Natural killer cell treated with Interleukin-12 subunit alpha and Interleukin-12 subunit beta and Interleukin-15 and Interleukin-18, amount 100 ng/mL, for 72 hours (primary cell): ENCODE measurements at regions not wholly inside any gene's neighbourhood (a gene's known extent, or its start where the extent isn't known, plus 50 kb on each side); places are given as distances from the start of the nearest gene placed in this dataset.
"Not testable (repeated sequence)": the region's sequence is repeated elsewhere in the genome, so short reads cannot be mapped to it uniquely, and the experiment has no call there.

Experiments
- ATAC-seq, 2 donors: fragments of 150-1000 bp; cut with Tn5 transposase in 1 of 2; sonication (Bioruptor Pico), chemical (Tn5 transposase) in 1 of 2; 2 replicates each; pipeline ENCODE4 v1.10.0; 2021
- DNase-seq: peaks from one replicate; pipeline ENCODE4 v3.0.0; 2022; ENCODE audit warnings: low spot score
- H3K27ac Mint-ChIP-seq, 2 donors: 1 replicate in 1 of 2; 2 replicates in 1 of 2; pipeline ENCODE4 v1.8.0; 2022; ENCODE audit warnings: mixed read lengths in 2 of 2, mild to moderate bottlenecking in 1 of 2, moderate library complexity in 1 of 2
- H3K27me3 Mint-ChIP-seq, 2 donors: 1 replicate in 1 of 2; 2 replicates in 1 of 2; pipeline ENCODE4 v1.8.0; 2022; ENCODE audit warnings: mixed read lengths in 2 of 2
- H3K36me3 Mint-ChIP-seq: one replicate; pipeline ENCODE4 v1.8.0; 2022; ENCODE audit warnings: mixed read lengths
- H3K4me1 Mint-ChIP-seq, 2 donors: 1 replicate in 1 of 2; 2 replicates in 1 of 2; pipeline ENCODE4 v1.8.0; 2022; ENCODE audit warnings: low read depth in 2 of 2, mixed read lengths in 2 of 2, mild to moderate bottlenecking in 1 of 2
- H3K4me3 Mint-ChIP-seq: one replicate; pipeline ENCODE4 v1.8.0; 2022; ENCODE audit warnings: mixed read lengths
- H3K9me3 Mint-ChIP-seq: 2 replicates; pipeline ENCODE4 v1.8.0; 2022; ENCODE audit warnings: mixed read lengths

DNA sequence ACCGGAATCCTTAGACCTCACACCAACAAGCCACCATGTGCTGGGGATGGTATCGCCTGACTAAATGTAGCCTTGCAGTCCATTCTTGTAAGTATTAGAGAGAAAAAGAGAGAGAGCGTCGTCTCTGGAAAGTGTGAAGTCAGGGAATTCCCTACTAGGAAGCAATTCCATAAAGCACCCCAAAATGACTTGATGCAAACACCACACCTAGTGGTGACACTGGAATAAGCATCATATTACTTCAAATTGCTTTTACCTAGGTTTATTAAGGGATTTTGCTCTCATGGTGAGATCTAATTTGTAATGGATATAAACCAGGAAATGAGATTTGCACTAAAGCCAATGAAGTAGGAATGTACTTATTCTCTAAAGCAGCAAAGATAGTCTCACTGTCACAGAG, 111.4 kb upstream of the METTL9 start:
- not testable (repeated sequence) for DNase-seq, H3K4me1 Mint-ChIP-seq, ATAC-seq, H3K4me3 Mint-ChIP-seq, H3K27me3 Mint-ChIP-seq, H3K36me3 Mint-ChIP-seq, H3K27ac Mint-ChIP-seq, H3K9me3 Mint-ChIP-seq

DNA sequence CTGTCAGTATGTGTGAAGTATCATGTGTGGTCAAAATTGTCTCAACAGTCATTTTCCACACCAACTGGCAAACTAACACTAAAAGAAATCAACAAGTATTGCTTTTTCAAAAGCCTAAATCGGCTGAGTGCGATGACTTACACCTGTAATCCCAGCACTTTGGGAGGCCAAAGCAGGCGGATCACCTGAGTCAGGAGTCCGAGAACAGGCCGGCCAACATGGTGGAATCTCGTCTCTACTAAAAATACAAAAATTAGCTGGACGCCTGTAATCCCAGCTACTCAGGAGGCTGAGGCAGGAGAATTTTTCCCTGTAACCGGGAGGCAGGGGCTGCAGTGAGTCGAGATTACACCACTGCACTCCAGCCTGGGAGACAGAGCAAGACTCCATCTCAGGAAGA, 100.3 kb upstream of the METTL9 start:
- ATAC-seq: not testable (repeated sequence)

DNA sequence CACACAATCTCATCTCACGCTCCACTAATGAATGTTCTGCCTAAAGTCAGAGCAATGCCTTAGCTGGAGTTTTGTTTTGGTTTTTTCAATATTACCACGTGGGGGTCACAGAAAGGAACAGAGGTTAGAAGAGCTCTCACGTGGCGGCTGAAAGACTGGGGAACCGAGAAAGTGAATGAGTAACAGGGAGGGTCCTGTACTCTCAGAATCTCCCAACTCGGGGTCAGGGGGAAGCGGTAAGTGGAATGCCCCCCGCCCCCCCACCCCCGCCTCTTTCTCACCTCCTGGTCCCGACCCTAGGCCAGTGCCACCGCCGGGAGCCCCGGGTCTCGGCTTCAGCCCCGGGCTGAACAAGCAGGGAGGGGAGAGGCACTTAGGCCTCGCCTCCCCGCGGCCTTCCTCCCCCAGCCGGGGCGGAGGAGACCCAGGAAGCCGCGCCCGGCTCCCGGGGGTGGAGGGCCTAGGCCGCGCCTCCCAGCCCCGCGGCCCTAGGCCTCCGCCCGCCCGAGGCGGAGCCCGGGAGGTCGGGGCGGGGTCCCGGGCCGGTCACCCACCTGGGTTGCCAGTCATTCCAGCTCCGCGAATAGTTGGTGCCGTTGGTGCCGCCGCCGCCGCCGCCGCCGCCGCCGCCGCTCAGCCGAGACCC, 98.0 kb upstream of the METTL9 start:
- H3K27me3 Mint-ChIP-seq, H3K9me3 Mint-ChIP-seq: not testable (repeated sequence)

More for the DNA sequence above, 100.3 kb upstream of the METTL9 start:
- H3K4me1 Mint-ChIP-seq: peaks cover 8 to 14% of the 10 kb centered on the region in 2 donors
- H3K9me3 Mint-ChIP-seq, DNase-seq, H3K27ac Mint-ChIP-seq, H3K27me3 Mint-ChIP-seq, H3K4me3 Mint-ChIP-seq, H3K36me3 Mint-ChIP-seq: not testable (repeated sequence)

DNA sequence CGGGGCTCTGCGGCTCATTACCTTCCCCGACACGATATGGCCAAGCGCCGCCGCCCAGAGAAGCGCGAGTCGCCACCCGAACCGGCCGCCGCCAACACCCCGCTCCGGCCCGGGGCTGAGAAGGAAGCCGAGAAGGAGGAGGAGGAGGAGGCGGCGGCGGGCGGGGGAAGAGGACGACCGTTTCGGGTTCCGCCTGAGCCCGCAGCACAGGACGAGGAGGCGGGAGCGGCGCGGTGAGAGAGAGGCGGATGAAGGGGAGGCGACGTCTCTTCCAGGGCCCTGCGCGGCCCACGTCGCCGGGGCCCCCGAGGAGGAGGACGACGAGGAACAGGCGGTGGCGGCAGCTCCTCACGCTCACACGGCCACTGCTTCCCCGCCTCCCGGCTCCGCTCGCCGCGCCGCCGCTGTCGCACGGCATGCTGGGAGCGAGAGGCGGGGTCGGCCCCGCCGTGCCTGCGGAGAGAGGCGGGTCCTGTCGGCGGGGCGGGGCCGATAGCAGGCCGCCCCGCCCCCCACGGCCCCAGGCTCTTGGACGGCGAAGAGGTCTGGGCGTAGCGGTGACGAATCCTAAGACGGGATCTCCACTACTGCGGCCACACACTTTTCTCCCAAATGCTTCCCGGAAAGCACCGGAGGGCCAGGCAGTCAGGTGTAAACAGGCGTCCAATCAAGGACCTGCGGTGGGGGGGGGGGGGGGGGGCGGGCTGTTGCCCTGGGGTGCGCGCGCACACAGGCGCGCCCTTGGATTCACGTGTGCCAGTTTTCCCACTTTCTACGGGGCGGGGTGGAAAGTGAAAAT, 97.3 kb upstream of the METTL9 start:
- H3K36me3 Mint-ChIP-seq: no peaks in the 10 kb centered on the region
- ATAC-seq: peak; percentile 90 to 96
- no peaks in the 10 kb centered on the region for H3K27me3 Mint-ChIP-seq

More for the DNA sequence above, 98.0 kb upstream of the METTL9 start:
- peaks cover 10 to 16% of the 10 kb centered on the region in 2 donors for H3K4me1 Mint-ChIP-seq
- H3K36me3 Mint-ChIP-seq: not testable (repeated sequence)
- peak overlapping the region; percentile 79 for H3K4me3 Mint-ChIP-seq
- DNase-seq (peak; percentile 86), ATAC-seq (peak; percentile 81 to 82)
- H3K27ac Mint-ChIP-seq: peak overlapping the region; percentile 76 to 83

DNA sequence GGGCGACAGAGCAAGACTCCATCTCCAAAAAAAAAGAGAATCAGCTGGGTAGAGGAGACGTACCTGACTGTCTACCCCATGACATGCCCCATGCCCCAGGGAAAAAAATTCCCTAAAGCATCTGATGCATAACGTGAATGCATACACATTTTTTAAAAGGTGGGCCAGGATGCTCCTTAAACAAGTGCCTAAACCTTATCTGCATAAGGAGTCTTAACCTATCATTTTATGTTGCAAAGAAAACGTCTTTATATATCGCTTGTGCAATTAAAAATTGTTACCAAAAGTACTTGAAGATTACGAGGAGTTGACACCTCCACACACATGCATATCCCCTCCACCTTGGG, 95.8 kb upstream of the METTL9 start:
- H3K9me3 Mint-ChIP-seq, ATAC-seq, DNase-seq, H3K36me3 Mint-ChIP-seq, H3K27me3 Mint-ChIP-seq: not testable (repeated sequence)
- Mint-ChIP-seq H3K27ac (peak overlapping the region; percentile 76 to 83), H3K4me3 (peak overlapping the region; percentile 13), H3K4me1 (peaks cover 30 to 38% of the 10 kb centered on the region in 2 donors)

More for the DNA sequence above, 97.3 kb upstream of the METTL9 start:
- peak overlapping the region; percentile 76 to 83 for H3K27ac Mint-ChIP-seq
- no peaks in the 10 kb centered on the region for H3K9me3 Mint-ChIP-seq
- peak; percentile 95 for DNase-seq
- peak overlapping the region; percentile 73 for H3K4me3 Mint-ChIP-seq
- peaks cover 16 to 23% of the 10 kb centered on the region in 2 donors for H3K4me1 Mint-ChIP-seq

DNA sequence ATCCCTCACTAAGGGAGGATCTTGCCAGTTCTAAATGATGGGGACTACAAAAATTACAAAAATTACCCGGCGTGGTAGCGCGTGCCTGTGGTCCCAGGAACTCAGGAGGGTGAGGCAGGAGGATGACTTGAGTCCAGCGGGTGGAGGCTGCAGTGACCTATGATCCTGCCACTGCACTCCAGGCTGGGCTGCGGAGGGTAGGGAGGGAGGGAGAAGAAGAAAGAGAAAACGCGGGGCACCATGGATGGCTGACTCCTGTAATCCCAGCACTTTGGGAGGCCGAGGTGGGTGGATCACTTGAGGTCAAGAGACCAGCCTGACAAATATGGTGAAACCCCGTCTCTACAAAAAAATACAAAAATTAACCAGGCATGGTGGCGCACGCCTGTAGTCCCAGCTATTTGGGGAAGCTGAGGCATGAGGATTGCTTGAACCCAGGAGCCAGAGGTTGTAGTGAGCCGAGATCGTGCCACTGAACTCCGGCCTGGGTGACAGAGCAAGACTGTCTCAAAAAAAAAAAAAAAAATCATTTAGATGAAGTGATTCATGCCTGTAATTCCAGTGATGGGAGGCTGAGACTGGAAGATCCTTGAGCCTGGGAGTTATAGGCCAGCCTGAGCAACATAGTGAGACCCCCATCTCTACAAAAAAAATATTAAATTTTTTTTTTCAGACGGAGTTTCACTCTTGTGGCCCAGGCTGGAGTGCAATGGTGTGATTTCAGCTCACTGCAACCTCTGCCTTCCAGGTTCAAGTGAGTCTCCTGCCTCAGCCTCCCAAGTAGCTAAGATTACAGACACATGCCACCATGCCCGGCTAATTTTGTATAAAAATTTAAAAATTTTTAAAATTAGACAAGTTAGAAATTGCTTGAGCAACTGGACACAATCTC, 95.2 kb upstream of the METTL9 start:
- H3K27ac Mint-ChIP-seq: peak overlapping the region; percentile 76 to 83
- peaks cover 36 to 45% of the 10 kb centered on the region in 2 donors for H3K4me1 Mint-ChIP-seq
- not testable (repeated sequence) for ATAC-seq, DNase-seq, H3K27me3 Mint-ChIP-seq, H3K9me3 Mint-ChIP-seq, H3K36me3 Mint-ChIP-seq
- peak overlapping the region; percentile 13 for H3K4me3 Mint-ChIP-seq

DNA sequence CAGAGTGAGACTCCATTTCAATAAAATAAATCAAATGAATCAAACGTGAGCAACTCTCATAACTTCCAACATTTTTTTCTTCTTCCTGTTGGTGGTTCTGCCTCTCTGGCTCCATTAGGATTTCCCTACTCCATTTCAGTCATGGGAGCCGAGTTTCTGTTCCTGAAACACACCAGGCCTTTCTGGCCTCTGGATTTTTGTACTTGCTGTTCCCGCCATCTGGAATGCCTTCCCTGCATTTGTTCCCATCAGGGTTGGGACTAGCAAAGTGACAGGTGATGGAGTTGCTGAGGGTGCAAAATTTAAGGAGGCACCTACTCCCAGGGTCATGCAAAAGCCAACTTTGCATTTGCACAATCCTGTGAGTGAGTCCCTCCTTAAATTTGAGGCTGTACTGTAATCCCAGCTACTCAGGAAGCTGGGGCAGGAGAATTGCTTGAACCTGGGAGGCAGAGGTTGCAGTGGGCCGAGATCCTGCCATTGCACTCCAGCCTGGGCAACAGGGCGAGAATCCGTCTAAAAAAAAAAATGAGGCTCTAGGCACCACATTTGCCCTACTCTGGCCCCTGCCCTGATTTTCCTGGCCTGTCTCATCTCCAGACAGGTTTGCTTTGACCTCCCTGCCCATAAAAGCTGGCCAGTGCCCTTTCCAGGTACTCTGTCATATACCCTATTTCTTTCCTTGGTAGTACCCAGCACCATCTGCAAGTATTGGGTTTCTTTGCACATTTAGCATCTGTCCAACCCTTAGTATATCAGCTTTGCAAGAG, 93.4 kb upstream of the METTL9 start:
- not testable (repeated sequence) for H3K36me3 Mint-ChIP-seq, DNase-seq

DNA sequence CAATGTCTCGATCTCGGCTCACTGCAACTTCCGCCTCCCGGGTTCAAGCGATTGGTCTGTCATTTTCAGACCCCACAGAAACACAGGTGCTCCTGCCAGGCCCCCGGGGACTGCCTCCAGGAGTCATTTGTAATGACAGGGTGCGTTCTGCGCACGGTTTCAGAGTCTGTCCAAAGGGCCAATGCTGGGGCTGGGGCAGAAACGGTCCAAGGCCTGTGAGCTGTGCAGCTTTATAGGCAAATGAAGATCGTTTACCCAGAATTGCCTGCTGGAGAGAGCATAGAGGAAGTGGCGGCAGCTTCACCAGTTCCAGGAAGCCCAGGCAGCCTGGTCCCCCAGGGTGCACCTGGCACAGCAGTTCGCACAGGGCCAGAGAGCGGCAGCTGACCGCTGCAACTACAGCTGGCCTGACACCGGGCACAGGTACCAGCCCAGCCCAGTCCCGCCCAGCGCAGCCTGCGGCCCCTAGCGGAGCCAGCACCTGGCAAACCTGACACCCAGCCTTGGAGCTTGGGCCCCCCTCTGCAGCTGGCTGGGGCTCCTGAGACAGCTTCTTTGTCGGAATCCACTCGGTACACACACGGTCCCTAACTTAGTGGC, 92.4 kb upstream of the METTL9 start:
- H3K36me3 Mint-ChIP-seq, H3K27me3 Mint-ChIP-seq, H3K9me3 Mint-ChIP-seq: not testable (repeated sequence)
- DNase-seq (peak; percentile 82), ATAC-seq (peak; percentile 73 to 79)
- H3K4me1 Mint-ChIP-seq: peaks cover 50 to 62% of the 10 kb centered on the region in 2 donors
- H3K4me3 Mint-ChIP-seq: peak overlapping the region; percentile 92
- H3K27ac Mint-ChIP-seq: peak overlapping the region; percentile 94 to 96

More for the DNA sequence above, 93.4 kb upstream of the METTL9 start:
- Mint-ChIP-seq H3K4me3 (peak overlapping the region; percentile 92), H3K4me1 (peaks cover 42 to 52% of the 10 kb centered on the region in 2 donors), H3K27ac (peak overlapping the region; percentile 94 to 96)
- H3K9me3 Mint-ChIP-seq, ATAC-seq, H3K27me3 Mint-ChIP-seq: not testable (repeated sequence)

DNA sequence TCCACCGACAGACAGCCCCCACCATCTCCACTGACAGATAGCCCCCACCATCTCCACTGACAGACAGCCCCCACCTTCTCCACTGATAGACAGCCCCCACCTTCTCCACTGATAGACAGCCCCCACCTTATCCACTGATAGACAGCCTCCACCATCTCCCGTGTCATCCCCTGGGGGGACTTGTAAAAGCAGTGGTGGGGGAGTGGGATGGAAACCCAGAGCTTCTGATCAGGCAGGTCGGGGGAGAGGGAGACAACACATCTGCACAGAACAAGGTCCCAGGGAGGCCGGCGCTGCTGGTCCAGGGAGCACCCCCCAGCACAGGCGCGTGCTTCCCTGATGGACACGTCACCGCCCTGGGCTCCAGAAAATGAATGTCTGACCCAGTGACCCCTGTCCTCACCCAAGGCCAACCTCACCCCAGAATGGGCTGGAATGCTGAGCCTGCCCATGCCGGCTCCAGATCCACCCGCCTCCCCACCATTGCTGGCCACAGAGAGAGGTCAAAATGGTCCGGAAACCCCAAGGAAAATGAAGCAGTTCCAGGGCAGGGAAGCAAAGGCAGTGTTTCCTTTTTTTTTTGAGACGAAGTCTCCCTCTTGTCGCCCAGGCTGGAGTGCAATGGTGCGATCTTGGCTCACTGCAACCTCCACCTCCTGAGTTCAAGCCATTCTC, 91.6 kb upstream of the METTL9 start:
- Mint-ChIP-seq H3K4me1 (peaks cover 54 to 61% of the 10 kb centered on the region in 2 donors), H3K27ac (peak overlapping the region; percentile 94 to 96), H3K4me3 (peak overlapping the region; percentile 92)
- not testable (repeated sequence) for H3K27me3 Mint-ChIP-seq, ATAC-seq, DNase-seq, H3K9me3 Mint-ChIP-seq, H3K36me3 Mint-ChIP-seq

DNA sequence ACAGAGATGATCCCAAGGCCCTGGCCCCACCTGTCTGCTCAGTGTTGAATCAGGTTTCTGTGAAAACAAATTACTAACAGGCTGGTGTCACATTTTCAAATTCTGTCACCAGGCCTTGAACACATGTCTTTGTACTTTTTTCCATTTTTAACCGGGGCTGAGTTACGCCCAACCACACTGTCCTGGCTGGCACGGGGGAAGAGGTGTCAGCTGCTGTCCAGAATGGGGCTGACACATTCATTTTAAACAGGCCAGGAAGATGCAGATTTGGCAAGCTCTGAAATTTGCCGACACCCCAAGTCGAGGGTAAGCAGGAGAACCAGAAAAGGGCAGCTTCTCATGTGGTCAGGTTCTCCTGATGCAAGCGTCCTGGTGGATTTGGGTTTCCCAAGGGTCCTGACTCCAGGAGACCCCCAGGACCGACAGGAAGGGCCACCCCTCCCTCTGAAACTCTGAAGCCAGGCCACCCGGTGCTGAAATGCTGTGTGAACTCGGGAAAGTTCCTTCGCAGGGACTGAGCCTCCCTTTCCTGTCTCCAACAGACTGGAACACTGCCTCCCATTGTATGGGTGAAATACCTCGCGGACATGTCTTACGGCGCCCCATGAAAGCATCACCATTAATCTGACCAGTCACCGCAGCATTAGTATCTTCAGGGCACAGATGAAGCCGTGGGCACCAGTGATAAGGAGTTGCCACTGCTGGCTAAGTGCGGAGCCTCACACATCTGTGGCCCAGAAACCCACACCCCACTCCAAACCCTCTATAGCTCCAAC, 90.5 kb upstream of the METTL9 start:
- not testable (repeated sequence) for DNase-seq, H3K27me3 Mint-ChIP-seq, H3K9me3 Mint-ChIP-seq, H3K36me3 Mint-ChIP-seq
- H3K4me3 Mint-ChIP-seq: peak overlapping the region; percentile 92
- ATAC-seq: peak in 1 of 2 donors; percentile 22
- peaks cover 47 to 56% of the 10 kb centered on the region in 2 donors for H3K4me1 Mint-ChIP-seq
- H3K27ac Mint-ChIP-seq: peak overlapping the region; percentile 94 to 96

DNA sequence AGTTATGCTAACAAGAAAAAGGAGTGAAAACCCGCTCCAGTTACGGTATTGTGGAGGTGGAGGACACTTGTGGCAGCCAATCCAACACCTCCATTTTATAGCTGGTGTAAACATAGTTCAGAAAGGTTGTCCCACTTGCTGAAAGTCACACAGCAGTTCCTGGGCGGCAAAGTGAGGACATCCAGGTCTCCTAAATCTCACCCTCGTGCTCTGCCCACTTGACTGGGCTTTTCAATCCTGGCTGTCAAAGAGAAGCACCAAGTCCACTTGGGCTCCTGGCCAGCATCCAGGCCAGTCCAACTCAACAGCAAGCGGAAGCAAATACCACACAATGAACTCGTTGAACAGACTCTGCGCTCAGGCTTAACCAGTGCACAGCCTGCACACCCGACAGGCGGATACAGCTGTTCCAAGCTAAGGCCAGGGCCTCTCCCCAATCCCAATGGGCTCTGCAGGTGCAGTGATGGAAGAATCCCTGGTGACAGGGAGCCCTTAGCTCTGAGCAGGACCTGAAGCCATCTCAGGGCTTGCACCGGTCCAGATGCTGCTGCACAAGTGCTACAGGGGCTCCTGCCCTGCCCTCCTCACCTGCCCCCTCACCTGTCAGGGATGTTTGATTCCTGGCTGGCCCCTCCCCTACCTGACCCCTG, 89.8 kb upstream of the METTL9 start:
- not testable (repeated sequence) for H3K27me3 Mint-ChIP-seq, DNase-seq, H3K9me3 Mint-ChIP-seq, H3K36me3 Mint-ChIP-seq, ATAC-seq
- H3K4me3 Mint-ChIP-seq: peak overlapping the region; percentile 92
- H3K4me1 Mint-ChIP-seq: peaks cover 50 to 61% of the 10 kb centered on the region in 2 donors
- H3K27ac Mint-ChIP-seq: peak overlapping the region; percentile 94 to 96
